GM12864 (cell line): ENCODE measurements at regions not wholly inside any gene's neighbourhood (a gene's known extent, or its start where the extent isn't known, plus 50 kb on each side); places are given as distances from the start of the nearest gene placed in this dataset.
A peak's percentile ranks its signal among the peaks of the same experiment; 100 is the strongest.

Experiments used
- DNase-seq: peaks from one replicate; pipeline ENCODE4 v3.0.0-alpha.2; 2011; ENCODE audit warnings: low read depth
- H3K4me3 ChIP-seq: 2 replicates; pipeline ENCODE4 v1.5.1; 2011; ENCODE audit warnings: mild to moderate bottlenecking, low read depth, low read length, control low read depth
- TF ChIP-seq, protein P1 (sequence below): IDR thresholded peaks from 2 replicates; pipeline ENCODE4 v1.5.1; 2011; ENCODE audit warnings: low read depth, mild to moderate bottlenecking, moderate library complexity, low read length, control low read depth, inconsistent platforms; ENCODE audit errors: missing control alignments

DNA sequence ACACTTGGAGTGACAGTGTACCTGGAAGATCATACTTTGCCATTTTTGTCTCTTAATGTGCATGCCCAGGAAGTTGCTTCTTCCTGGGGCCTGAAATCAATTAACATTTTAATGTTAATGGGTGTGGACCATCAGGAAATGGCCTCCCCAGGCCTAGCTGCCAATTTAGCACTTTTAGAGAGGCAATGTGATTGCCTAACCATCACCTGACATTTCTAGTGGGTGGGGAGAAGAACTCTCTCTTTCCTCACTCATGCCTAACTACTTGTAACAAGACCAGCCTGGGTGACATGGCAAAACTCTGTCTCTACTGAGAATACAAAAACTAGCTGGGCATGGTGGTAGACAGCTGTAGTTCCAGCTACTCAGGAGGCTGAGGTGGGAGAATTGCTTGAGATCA is 549.0 kb upstream of the RGS18 start:
- TF ChIP-seq, protein P1, sequence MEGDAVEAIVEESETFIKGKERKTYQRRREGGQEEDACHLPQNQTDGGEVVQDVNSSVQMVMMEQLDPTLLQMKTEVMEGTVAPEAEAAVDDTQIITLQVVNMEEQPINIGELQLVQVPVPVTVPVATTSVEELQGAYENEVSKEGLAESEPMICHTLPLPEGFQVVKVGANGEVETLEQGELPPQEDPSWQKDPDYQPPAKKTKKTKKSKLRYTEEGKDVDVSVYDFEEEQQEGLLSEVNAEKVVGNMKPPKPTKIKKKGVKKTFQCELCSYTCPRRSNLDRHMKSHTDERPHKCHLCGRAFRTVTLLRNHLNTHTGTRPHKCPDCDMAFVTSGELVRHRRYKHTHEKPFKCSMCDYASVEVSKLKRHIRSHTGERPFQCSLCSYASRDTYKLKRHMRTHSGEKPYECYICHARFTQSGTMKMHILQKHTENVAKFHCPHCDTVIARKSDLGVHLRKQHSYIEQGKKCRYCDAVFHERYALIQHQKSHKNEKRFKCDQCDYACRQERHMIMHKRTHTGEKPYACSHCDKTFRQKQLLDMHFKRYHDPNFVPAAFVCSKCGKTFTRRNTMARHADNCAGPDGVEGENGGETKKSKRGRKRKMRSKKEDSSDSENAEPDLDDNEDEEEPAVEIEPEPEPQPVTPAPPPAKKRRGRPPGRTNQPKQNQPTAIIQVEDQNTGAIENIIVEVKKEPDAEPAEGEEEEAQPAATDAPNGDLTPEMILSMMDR, result no peak
- H3K4me3 ChIP-seq, result no peak overlapping the region
- no peak for DNase-seq

DNA sequence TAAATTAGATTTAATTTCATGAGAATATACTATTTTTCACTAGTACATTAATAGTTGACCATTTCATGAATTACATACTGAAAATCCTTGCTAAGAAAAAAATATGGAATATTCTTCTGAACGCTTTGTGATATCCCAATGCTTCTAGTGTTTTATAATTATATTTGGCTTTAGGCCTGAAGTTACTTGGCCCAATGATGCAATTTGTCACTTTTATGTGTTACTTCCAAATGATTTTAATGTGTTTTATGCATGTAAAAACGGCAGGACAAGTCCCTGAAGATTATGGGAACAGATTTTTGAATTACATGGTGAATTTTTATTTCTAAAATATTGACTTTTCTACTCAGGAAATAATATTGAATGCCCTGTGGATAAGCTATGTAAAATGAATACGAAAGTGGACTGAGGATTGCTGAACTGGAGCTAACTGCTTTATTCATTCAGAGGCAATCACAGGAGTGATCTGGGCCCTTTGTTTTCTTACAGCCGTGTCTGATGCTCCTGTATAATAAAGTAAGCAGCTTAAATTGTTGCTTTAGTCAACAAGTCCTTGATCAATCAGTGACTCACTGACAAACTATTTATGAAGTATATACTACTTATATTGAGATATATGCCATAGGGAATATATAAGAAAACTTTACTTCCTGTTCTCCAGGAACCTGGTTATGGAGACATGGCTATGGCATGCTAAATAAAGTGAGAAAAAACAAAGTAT is 543.0 kb upstream of the RGS18 start:
- H3K4me3 ChIP-seq, result no peak overlapping the region
- no peak for DNase-seq
- TF ChIP-seq, protein P1, result no peak

DNA sequence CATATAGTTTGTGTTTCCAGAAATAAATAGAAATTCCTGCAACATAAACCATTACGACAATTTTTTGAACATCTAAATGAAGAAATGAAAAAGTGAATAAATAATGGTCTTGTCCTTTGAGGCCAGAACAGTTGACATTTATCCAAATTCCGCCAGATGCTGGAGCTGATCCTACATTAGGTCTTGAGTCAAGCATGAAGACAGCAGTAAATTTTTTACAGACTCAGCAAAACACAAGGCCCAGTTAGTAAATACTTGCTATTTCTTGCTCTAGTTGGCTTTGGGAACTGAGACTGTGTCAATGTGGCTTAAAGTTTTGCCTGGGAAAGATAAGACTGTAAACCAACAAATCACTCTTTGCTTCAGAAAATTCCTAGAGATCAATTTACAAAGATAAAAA is 540.1 kb upstream of the RGS18 start:
- TF ChIP-seq, protein P1, result no peak
- no peak overlapping the region for H3K4me3 ChIP-seq
- no peak for DNase-seq

DNA sequence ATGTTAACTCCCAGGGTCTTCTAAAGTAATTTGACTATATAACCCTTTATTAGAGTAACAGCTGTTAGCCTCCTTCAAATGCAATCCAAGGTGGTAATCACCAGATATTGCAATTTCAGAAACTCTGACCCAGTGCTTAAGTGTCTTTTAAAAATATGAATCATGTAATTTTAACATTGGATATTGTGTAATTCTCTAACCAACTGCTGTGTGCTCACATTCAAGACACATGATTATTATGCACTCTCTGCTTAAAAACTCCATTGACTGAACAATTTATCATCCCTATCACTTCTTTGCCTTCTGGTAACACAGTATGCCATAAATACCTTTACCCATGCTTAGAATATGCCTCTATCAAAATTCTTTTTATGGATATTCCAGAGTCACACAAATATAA is 537.4 kb upstream of the RGS18 start:
- TF ChIP-seq, protein P1, result no peak
- no peak for DNase-seq
- no peak overlapping the region for H3K4me3 ChIP-seq

DNA sequence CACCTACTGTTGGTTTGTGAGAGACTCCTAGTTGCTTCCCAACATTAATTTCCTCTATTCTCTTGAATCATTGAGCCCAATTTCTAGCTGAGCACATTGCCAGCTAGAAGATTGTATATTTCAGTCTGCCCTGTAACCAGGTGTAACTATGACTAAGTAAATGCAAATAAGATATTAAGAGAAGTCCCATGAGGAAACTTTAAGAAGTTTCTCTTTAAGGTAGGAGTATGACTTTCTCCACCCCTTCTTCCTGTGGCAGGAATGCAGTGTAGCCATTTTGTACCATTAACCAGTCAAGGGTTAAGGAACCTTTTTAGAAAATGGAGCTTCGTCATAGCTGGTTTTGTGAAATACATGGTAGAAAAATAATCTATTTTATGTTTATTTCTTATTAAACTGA is 534.2 kb upstream of the RGS18 start:
- TF ChIP-seq, protein P1, result no peak
- no peak overlapping the region for H3K4me3 ChIP-seq
- no peak for DNase-seq

DNA sequence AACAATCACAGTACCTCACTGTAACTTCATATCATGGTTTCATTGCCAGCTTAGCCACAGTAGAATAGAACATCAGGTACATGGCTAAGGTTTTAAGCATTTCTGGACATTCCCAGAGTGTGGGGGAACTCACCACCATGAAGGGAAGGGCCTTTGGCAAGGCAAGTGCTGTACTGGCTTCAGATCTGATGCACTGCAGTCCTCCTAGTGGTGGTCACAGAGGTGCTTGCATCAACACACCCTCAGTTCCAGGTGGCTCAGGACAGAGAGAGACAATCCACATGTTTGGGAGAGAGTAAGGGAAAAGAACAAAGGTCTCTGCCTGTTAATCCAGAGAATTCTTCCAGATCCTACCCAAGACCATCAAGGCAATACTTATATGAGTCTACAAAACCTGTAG is 528.4 kb upstream of the RGS18 start:
- DNase-seq, result no peak
- TF ChIP-seq, protein P1, result peak; percentile 26

More for the DNA sequence above, 528.4 kb upstream of the RGS18 start:
- H3K4me3 ChIP-seq, result no peak overlapping the region
